ENCODE measurements at regions not wholly inside any gene's neighbourhood (a gene's known extent, or its start where the extent isn't known, plus 50 kb on each side); places are given as distances from the start of the nearest gene placed in this dataset.

DNA sequence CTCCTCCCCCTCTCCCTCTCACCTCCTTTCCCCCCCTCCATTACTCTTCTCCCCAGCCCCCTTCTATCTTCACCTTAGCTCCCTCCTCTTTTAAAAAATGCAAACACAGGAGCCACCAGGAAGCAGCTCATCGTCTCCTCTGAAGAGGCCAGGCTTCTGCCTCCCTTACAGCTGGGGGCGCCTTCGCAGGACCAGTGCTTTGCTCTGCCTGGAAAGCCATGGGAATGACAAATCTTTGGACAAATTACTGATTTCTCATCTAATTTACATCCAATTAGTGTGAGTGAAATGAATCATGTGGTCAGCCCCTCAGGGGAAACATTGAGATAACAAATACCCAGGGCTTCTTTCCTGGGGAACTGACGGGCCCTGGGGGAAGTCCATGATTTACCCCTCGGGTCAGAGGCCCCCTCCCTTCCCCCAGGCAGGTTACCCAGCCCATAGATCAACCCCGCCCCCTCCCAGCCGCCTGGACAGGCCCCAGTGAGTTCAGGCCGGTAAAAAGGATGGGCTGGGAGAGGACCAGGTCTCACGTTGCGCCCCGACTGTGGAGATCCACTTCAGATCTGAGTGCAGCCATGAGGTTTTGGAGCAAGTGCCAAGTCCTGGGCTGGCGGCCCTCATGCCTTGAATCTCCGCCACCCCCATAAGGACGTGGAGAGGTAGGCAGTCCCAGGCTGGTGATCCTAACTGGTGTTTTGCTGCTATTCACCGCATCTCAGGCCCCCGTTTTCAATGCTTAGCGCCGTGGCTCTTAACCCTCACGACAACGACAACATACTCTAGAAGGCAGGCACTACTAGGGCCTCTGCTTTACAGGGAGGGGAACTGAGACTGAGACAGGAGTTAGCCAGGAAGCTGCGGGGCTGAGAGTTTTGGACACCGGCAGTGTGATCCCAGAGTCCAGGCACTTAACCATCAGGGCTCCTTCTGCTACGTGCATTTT, 300.8 kb downstream of the RRAGC start:
- TF ChIP-seq YY1 (IDR thresholded peaks at IDR 0.05; ENCODE audit: insufficient read depth, insufficient read length): no peak
- no peak for TF ChIP-seq ZNF274 (IDR thresholded peaks at IDR 0.05; ENCODE audit: low read depth, low read length)
